ENCODE measurements at regions not wholly inside any gene's neighbourhood (a gene's known extent, or its start where the extent isn't known, plus 50 kb on each side); places are given as distances from the start of the nearest gene placed in this dataset.

- DNase-seq (ENCODE audit: extremely low spot score): no peak
- ChIA-PET CTCF (no interaction called here), POLR2A (no interaction called here)
- TF ChIP-seq, protein P1, sequence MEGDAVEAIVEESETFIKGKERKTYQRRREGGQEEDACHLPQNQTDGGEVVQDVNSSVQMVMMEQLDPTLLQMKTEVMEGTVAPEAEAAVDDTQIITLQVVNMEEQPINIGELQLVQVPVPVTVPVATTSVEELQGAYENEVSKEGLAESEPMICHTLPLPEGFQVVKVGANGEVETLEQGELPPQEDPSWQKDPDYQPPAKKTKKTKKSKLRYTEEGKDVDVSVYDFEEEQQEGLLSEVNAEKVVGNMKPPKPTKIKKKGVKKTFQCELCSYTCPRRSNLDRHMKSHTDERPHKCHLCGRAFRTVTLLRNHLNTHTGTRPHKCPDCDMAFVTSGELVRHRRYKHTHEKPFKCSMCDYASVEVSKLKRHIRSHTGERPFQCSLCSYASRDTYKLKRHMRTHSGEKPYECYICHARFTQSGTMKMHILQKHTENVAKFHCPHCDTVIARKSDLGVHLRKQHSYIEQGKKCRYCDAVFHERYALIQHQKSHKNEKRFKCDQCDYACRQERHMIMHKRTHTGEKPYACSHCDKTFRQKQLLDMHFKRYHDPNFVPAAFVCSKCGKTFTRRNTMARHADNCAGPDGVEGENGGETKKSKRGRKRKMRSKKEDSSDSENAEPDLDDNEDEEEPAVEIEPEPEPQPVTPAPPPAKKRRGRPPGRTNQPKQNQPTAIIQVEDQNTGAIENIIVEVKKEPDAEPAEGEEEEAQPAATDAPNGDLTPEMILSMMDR (IDR thresholded peaks at IDR 0.05; ENCODE audit: control extremely low read depth, extremely low read depth, low read depth, missing control alignments): no peak
These were observed 596.0 kb upstream of the SLIT2 start for GRCh38 chr4:19655666-19656065.

- CTCF ChIA-PET: no interaction called here
- POLR2A ChIA-PET: no interaction called here
- TF ChIP-seq, protein P1 (IDR thresholded peaks at IDR 0.05; ENCODE audit: control extremely low read depth, extremely low read depth, low read depth, missing control alignments): no peak
- no peak for DNase-seq (ENCODE audit: extremely low spot score)
These were observed 600.5 kb upstream of the SLIT2 start for GRCh38 chr4:19650903-19651864.

DNA sequence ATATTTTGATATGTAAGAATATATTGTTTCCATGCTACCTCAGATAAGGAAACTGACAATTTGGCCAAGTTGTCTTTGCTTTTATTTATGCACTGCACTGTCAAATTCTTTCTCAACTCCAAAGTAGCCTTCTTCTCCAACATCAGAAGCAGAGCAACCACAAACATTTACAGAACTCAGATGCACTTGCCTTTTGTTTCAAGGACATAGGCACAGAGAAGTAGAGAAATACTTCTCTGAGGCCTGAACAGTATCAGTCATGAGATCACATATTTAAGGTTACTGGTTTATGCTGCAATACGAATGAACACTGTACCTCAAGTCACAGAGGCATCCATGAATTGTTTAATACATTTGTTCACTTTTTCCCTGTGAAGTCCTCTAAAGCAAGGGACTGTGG, 606.1 kb upstream of the SLIT2 start:
- DNase-seq (ENCODE audit: extremely low spot score): no peak
- TF ChIP-seq, protein P1 (IDR thresholded peaks at IDR 0.05; ENCODE audit: control extremely low read depth, extremely low read depth, low read depth, missing control alignments): no peak
- ChIA-PET CTCF (no interaction called here), POLR2A (no interaction called here)

GRCh38 chr4:19636451-19636850, 615.3 kb upstream of the SLIT2 start:
- TF ChIP-seq, protein P1 (IDR thresholded peaks at IDR 0.05; ENCODE audit: control extremely low read depth, extremely low read depth, low read depth, missing control alignments): no peak
- ChIA-PET POLR2A (no interaction called here), CTCF (no interaction called here)
- DNase-seq (ENCODE audit: extremely low spot score): no peak

DNA sequence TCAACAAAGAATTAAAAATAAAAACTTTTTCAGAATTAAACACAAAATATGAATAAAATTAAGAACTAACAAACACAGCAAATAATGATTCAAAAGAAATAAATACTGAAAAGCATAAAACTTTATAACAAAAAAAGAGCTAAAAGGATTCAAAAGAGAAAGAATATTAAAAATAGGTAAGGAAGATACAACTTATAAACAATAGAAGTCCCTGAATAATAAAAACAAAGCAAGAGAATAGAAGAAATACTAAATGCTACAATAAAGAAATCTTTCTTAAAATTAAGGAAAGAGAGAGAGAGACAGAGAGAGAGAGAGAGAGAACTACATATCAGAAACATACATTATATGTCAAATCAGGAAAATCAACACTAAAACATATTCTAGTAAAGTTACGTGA, 619.9 kb upstream of the SLIT2 start:
- ChIA-PET POLR2A (no interaction called here), CTCF (interaction anchor here (1.2 to 1.3 kb wide), 3 partner anchors 10 to 27 kb away, joined by 3 to 4 read pairs (median 4); no protein-coding TSS in a partner anchor)
- TF ChIP-seq, protein P1 (IDR thresholded peaks at IDR 0.05; ENCODE audit: control extremely low read depth, extremely low read depth, low read depth, missing control alignments): no peak
- DNase-seq (ENCODE audit: extremely low spot score): no peak

DNA sequence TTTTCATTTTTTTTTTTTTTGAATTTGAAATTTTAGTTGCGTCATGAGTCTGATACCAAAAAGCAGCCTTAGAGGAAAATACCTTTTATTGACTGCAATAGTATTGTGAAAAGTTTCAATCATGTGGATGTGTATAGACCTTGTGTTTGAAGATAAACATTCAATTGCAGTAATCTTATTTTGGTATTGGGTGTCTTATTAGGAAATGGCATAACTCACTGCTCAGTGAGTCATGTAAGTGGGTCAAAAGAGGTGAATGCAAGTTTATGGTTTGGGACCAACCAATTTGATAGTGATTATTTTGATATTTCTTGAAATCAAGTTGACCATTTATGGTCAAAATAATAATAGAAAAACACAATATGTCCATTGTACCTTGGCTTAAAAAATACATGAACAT, 627.8 kb upstream of the SLIT2 start:
- POLR2A ChIA-PET: no interaction called here
- CTCF ChIA-PET: no interaction called here
- no peak for DNase-seq (ENCODE audit: extremely low spot score)
- TF ChIP-seq, protein P1 (IDR thresholded peaks at IDR 0.05; ENCODE audit: control extremely low read depth, extremely low read depth, low read depth, missing control alignments): no peak

Measured in GM10248 (cell line).